ENCODE measurements at regions not wholly inside any gene's neighbourhood (a gene's known extent, or its start where the extent isn't known, plus 50 kb on each side); places are given as distances from the start of the nearest gene placed in this dataset.

DNA sequence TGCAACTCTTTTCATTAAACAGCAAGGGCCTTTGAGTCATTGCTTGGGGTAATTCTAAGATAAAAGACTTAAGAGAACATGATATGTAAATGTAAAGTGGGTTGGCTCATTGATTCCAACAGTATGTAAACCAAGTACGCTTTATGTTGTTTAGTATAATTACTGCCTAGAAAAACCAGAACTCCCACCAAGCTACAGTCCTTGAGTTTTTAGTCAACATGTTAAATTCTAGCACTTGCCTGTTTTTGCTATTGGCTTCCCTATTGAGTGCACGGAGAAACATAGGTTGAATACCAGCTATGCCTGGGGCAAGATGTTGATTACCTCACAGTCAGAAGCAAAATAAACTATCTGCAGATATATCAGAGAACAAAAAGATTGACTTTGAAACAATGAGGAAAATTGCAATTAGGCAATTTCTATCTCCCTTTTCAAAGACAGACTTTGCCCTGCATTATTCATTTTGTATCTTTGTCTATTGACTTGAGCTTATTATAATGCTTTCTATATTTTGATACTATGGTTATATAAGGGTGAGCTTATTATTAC lies 179.3 kb downstream of the ZPLD1 start:
- TF ChIP-seq NFIC (IDR thresholded peaks at IDR 0.05; ENCODE audit: low read depth, low read length) (no peak), EED (IDR thresholded peaks at IDR 0.05; ENCODE audit: low read depth) (no peak), CTCF (IDR thresholded peaks at IDR 0.05 in 2 of 3, conservative IDR thresholded peaks at IDR 0.05 in 1 of 3; ENCODE audit: control insufficient read depth in 2 of 3, extremely low read depth in 1 of 3, insufficient read depth in 1 of 3, low read depth in 3 of 3, low read length in 3 of 3) (no peak), EZH2 (IDR thresholded peaks at IDR 0.05; ENCODE audit: borderline replicate concordance, control insufficient read depth, low read depth, low read length) (no peak), CHD2 (IDR thresholded peaks at IDR 0.05; ENCODE audit: borderline replicate concordance, low read depth, low read length) (no peak), GATAD2B (conservative IDR thresholded peaks at IDR 0.05; ENCODE audit: low read depth) (no peak), POLR2AphosphoS5 (IDR thresholded peaks at IDR 0.05; ENCODE audit: low read length) (no peak)
